HepG2 (cell line): ENCODE measurements at regions not wholly inside any gene's neighbourhood (a gene's known extent, or its start where the extent isn't known, plus 50 kb on each side); places are given as distances from the start of the nearest gene placed in this dataset.

Experiments
- ATAC-seq: fragments of 200-7000 bp; cut with Tn5 transposase; 3 replicates; pipeline ENCODE4 v1.9.1; 2020; ENCODE audit warnings: mild to moderate bottlenecking, moderate library complexity
- BruUV-seq: library from RNA; stranded (reverse); fragments of 400-500 nt; replicated peaks from 2 replicates; lab custom pipeline; 2021; lab: Mats Ljungman, UMichigan
- CTCF ChIA-PET: fragments of 300-600 bp; formaldehyde crosslinking; extraction: SDS; loops from one replicate; lab custom pipeline; 2021; ENCODE audit warnings: low total read pairs, inconsistent platforms, low intra/inter-chr PET ratio; lab: Yijun Ruan, JAX
- POLR2A ChIA-PET: fragments of 350-600 bp; sonication (Branson Sonifier 250); formaldehyde crosslinking; loops from one replicate; lab custom pipeline; 2020; ENCODE audit warnings: antibody characterized with exemption, inconsistent platforms; lab: Yijun Ruan, JAX
- DNase-seq: peaks from one replicate; pipeline ENCODE4 v3.0.0-alpha.2; 2015; ENCODE audit warnings: low spot score
- FAIRE-seq: peaks from 3 replicates; lab custom pipeline; 2011; peaks lifted over from hg19 to GRCh38; lab: Jason Lieb, UNC
- H2AFZ ChIP-seq: one replicate; pipeline ENCODE4 v1.6.1; 2011; ENCODE audit warnings: low read length, inconsistent platforms
- H3K27ac ChIP-seq: fragments of 300-600 bp; 3 replicates; pipeline ENCODE4 v1.8.0; 2011; ENCODE audit warnings: mixed run types, mild to moderate bottlenecking, mixed read lengths, low read length, inconsistent platforms; ENCODE audit not compliant: insufficient read depth; ENCODE audit errors: extremely low read length
- H3K27me3 ChIP-seq, 2 experiments: fragments of 200-600 bp in 1 of 2; 2 replicates in 1 of 2; 3 replicates in 1 of 2; pipeline versions ENCODE4 v1.6.0 to v1.8.0; 2011; ENCODE audit warnings: low read length in 2 of 2, mild to moderate bottlenecking in 2 of 2, moderate library complexity in 2 of 2, inconsistent platforms in 1 of 2; ENCODE audit not compliant: insufficient read depth in 2 of 2, control insufficient read depth in 1 of 2
- H3K36me3 ChIP-seq, 2 experiments: fragments of 200-600 bp in 1 of 2; replicated peaks in 1 of 2; 2 replicates in 1 of 2; 3 replicates in 1 of 2; pipeline versions ENCODE4 v1.5.1 to v1.8.0; 2011; ENCODE audit warnings: low read length in 2 of 2, inconsistent platforms in 1 of 2; ENCODE audit not compliant: insufficient read depth in 2 of 2, control insufficient read depth in 1 of 2
- H3K4me1 ChIP-seq: 2 replicates; pipeline ENCODE4 v1.5.1; 2012; ENCODE audit warnings: low read length, inconsistent platforms; ENCODE audit not compliant: insufficient read depth
- H3K4me2 ChIP-seq: 2 replicates; pipeline ENCODE4 v1.6.0; 2011; ENCODE audit warnings: low read depth, low read length, inconsistent platforms
- H3K4me3 ChIP-seq, 3 experiments: fragments of 200-600 bp in 1 of 3; sonication (generic), shearing (Covaris generic) in 1 of 3; replicated peaks in 1 of 3; 2 replicates each; pipeline ENCODE4 v1.5.1; 2011 to 2016; ENCODE audit warnings: low read length in 3 of 3, inconsistent platforms in 2 of 3, low read depth in 2 of 3, mild to moderate bottlenecking in 2 of 3, control low read depth in 1 of 3, mixed read lengths in 1 of 3; ENCODE audit not compliant: insufficient read depth in 1 of 3
- H3K79me2 ChIP-seq: one replicate; pipeline ENCODE4 v1.6.1; 2011; ENCODE audit warnings: low read length, inconsistent platforms; ENCODE audit not compliant: insufficient read depth
- H3K9ac ChIP-seq: 2 replicates; pipeline ENCODE4 v1.6.0; 2011; ENCODE audit warnings: mild to moderate bottlenecking, low read depth, low read length, inconsistent platforms; ENCODE audit not compliant: insufficient read depth
- H3K9me3 ChIP-seq: 2 replicates; pipeline ENCODE4 v1.5.1; 2012; ENCODE audit warnings: mild to moderate bottlenecking, low read length
- H4K20me1 ChIP-seq: 2 replicates; pipeline ENCODE4 v1.6.0; 2011; ENCODE audit warnings: inconsistent platforms, mild to moderate bottlenecking, low read length, moderate library complexity; ENCODE audit not compliant: insufficient read depth
- ARNT ChIP-seq: fragments of 450-650 bp; IDR thresholded peaks from 2 replicates; pipeline ENCODE4 v1.6.1; 2017
- ATF4 ChIP-seq, 2 experiments: fragments of 450-650 bp in 1 of 2; sonication (generic) in 1 of 2; formaldehyde crosslinking; IDR thresholded peaks; 2 replicates each; pipeline versions ENCODE4 v1.5.0 to v1.8.0; 2020 to 2022; ENCODE audit warnings: mild to moderate bottlenecking in 1 of 2, missing genetic modification reagents in 1 of 2
- BORCS8-MEF2B ChIP-seq: sonication (generic); formaldehyde crosslinking; IDR thresholded peaks from 2 replicates; pipeline ENCODE4 v1.8.0; 2022; ENCODE audit warnings: mild to moderate bottlenecking, missing genetic modification reagents
- HOXA7 ChIP-seq: sonication (generic); formaldehyde crosslinking; IDR thresholded peaks from 2 replicates; pipeline ENCODE4 v1.8.1; 2022; ENCODE audit warnings: mild to moderate bottlenecking, missing genetic modification reagents, moderate library complexity
- ISX ChIP-seq: sonication (generic); formaldehyde crosslinking; conservative IDR thresholded peaks from 2 replicates; pipeline ENCODE4 v1.5.0; 2020; ENCODE audit warnings: missing genetic modification reagents
- KDM2A ChIP-seq: sonication (generic); formaldehyde crosslinking; IDR thresholded peaks from 2 replicates; pipeline ENCODE4 v1.4.0; 2020; ENCODE audit warnings: low read depth, missing genetic modification reagents, borderline replicate concordance
- KLF16 ChIP-seq, 2 experiments: sonication (generic) in 1 of 2; formaldehyde crosslinking in 1 of 2; IDR thresholded peaks; 2 replicates each; pipeline versions ENCODE4 v1.6.1 to v1.8.0; 2016 to 2023; ENCODE audit warnings: missing genetic modification reagents in 2 of 2, missing compliant biosample characterization in 1 of 2
- KMT2A ChIP-seq: sonication (generic); formaldehyde crosslinking; IDR thresholded peaks from 2 replicates; pipeline ENCODE4 v1.4.0; 2020; ENCODE audit warnings: missing genetic modification reagents
- NR2C2 ChIP-seq: sonication (generic); formaldehyde crosslinking; IDR thresholded peaks from 2 replicates; pipeline ENCODE4 v1.4.0; 2020; ENCODE audit warnings: missing genetic modification reagents, mild to moderate bottlenecking, moderate library complexity, borderline replicate concordance
- PRDM4 ChIP-seq: sonication (generic); formaldehyde crosslinking; IDR thresholded peaks from 2 replicates; pipeline ENCODE4 v1.9.0; 2021; ENCODE audit warnings: missing genetic modification reagents, borderline replicate concordance
- THRA ChIP-seq: sonication (generic); formaldehyde crosslinking; IDR thresholded peaks from 2 replicates; pipeline ENCODE4 v1.4.0; 2020; ENCODE audit warnings: missing genetic modification reagents, borderline replicate concordance
- ZNF446 ChIP-seq: sonication (generic); formaldehyde crosslinking; IDR thresholded peaks from 2 replicates; pipeline ENCODE4 v1.5.0; 2020; ENCODE audit warnings: mild to moderate bottlenecking, missing genetic modification reagents
- ZNF639 ChIP-seq: conservative IDR thresholded peaks from 2 replicates; pipeline ENCODE4 v1.6.1; 2018; ENCODE audit warnings: missing genetic modification reagents
- ZNF773 ChIP-seq: sonication (generic); formaldehyde crosslinking; IDR thresholded peaks from 2 replicates; pipeline ENCODE4 v1.4.0; 2020; ENCODE audit warnings: missing genetic modification reagents, borderline replicate concordance
- ZUFSP ChIP-seq: sonication (generic); formaldehyde crosslinking; IDR thresholded peaks from 2 replicates; pipeline ENCODE4 v1.9.0; 2021; ENCODE audit warnings: missing genetic modification reagents, mild to moderate bottlenecking, borderline replicate concordance
- WGBS: methylation state at CpG from one replicate; pipeline ENCODE4 v1.1.6; 2017; ENCODE audit warnings: low lambda C conversion rate; 5-methylcytosine and 5-hydroxymethylcytosine counted together
- in situ Hi-C: cut with HindIII; loops from 2 replicates; pipeline ENCODE4 v1.10.0; 2017; ENCODE audit warnings: low pct_unique_long_range_greater_than_20kb; ENCODE audit not compliant: extremely low pct_ligation_motif_present
- intact Hi-C: fragments of 100-400 bp; cut with micrococcal nuclease; formaldehyde crosslinking; loops from one replicate; pipeline ENCODE4 v1.10.0; 2022; ENCODE audit not compliant: unreplicated experiment

GRCh38 chr5:24714746-24715145 lies 70.0 kb upstream of the CDH10 start (continued):
- no peak for TF ChIP-seq ZNF639 (CRISPR knock-in tag)
- TF ChIP-seq KMT2A: no peak
- TF ChIP-seq ZNF446 (CRISPR knock-in tag): no peak
- TF ChIP-seq ATF4 (CRISPR knock-in tag; IDR thresholded peaks at IDR 0.05): no peak
- TF ChIP-seq ISX (CRISPR knock-in tag): no peak
- no peak for TF ChIP-seq ARNT
- TF ChIP-seq KLF16 (CRISPR knock-in tag; IDR thresholded peaks at IDR 0.05): no peak
- no peak for TF ChIP-seq BORCS8-MEF2B (CRISPR knock-in tag)
- TF ChIP-seq, all 625 proteins: peak for 0

GRCh38 chr5:24712947-24713346 lies 68.2 kb upstream of the CDH10 start:
- POLR2A ChIA-PET: no interaction called here
- WGBS: 3% methylated on average over 2 of the region's 2 CpGs
- BruUV-seq: no TSS peak
- TF ChIP-seq KDM2A (CRISPR knock-in tag) (no peak), ZUFSP (no peak), ARNT (no peak), NR2C2 (no peak), ZNF773 (CRISPR knock-in tag) (no peak), PRDM4 (CRISPR knock-in tag) (no peak), THRA (CRISPR knock-in tag) (no peak), HOXA7 (CRISPR knock-in tag) (no peak)

More at GRCh38 chr5:24712947-24713346, 68.2 kb upstream of the CDH10 start:
- Histone ChIP-seq H3K4me3 (no peak overlapping the region), H3K9ac (no peak overlapping the region), H3K27ac (no peak overlapping the region), H3K4me1 (no peaks in the 10 kb centered on the region), H3K36me3 (no peaks in the 10 kb centered on the region), H2AFZ (no peak overlapping the region), H3K4me2 (no peak overlapping the region), H3K79me2 (no peaks in the 10 kb centered on the region), H4K20me1 (no peaks in the 10 kb centered on the region), H3K9me3 (peaks cover 35% of the 10 kb centered on the region), H3K27me3 (no peaks in the 10 kb centered on the region)
- in situ Hi-C loops (no loop called here), intact Hi-C loops (no loop called here)
- no peak for DNase-seq
- no peak for FAIRE-seq
- no peak for ATAC-seq
- CTCF ChIA-PET: no interaction called here
